Breast epithelium (tissue), 4 donors: ENCODE measurements at regions not wholly inside any gene's neighbourhood (a gene's known extent, or its start where the extent isn't known, plus 50 kb on each side); places are given as distances from the start of the nearest gene placed in this dataset.
"Not testable (repeated sequence)": the region's sequence is repeated elsewhere in the genome, so short reads cannot be mapped to it uniquely, and the experiment has no call there.

ENCODE experiments used
- DNase-seq, 2 donors: peaks; one replicate each; pipeline ENCODE4 v3.0.0-alpha.2; 2019; ENCODE audit warnings: low spot score in 2 of 2
- H3K27ac ChIP-seq, 2 donors: fragments of 200-600 bp; sonication (generic) in 1 of 2; one replicate each; pipeline ENCODE4 v1.5.1; 2016 to 2019; ENCODE audit warnings: mild to moderate bottlenecking in 1 of 2
- H3K27me3 ChIP-seq, 2 donors: fragments of 200-600 bp; sonication (generic) in 1 of 2; one replicate each; pipeline versions ENCODE4 v1.5.1 to v1.6.0; 2017 to 2019; ENCODE audit warnings: control low read depth in 1 of 2, mild to moderate bottlenecking in 1 of 2
- H3K36me3 ChIP-seq: fragments of 200-600 bp; one replicate; pipeline ENCODE4 v1.5.1; 2019
- H3K4me1 ChIP-seq, 2 donors: fragments of 200-600 bp; sonication (generic); one replicate each; pipeline ENCODE4 v1.5.1; 2016 to 2019; ENCODE audit warnings: control low read depth in 1 of 2
- H3K4me3 ChIP-seq, 3 donors: fragments of 200-600 bp; sonication (generic); 1 replicate in 2 of 3; 2 replicates in 1 of 3; pipeline ENCODE4 v1.5.1; 2016 to 2019; ENCODE audit warnings: mild to moderate bottlenecking in 3 of 3, moderate library complexity in 2 of 3
- H3K9me3 ChIP-seq, 2 donors: fragments of 200-600 bp; sonication (generic) in 1 of 2; one replicate each; pipeline ENCODE4 v1.5.1; 2016 to 2019; ENCODE audit warnings: control low read depth in 1 of 2
- CTCF ChIP-seq, 3 donors: fragments of 450-650 bp; IDR thresholded peaks; one replicate each; pipeline ENCODE4 v1.5.1; 2016 to 2017; ENCODE audit warnings: antibody characterized with exemption in 3 of 3, mild to moderate bottlenecking in 3 of 3, moderate library complexity in 3 of 3
- POLR2A ChIP-seq: fragments of 450-650 bp; IDR thresholded peaks from one replicate; pipeline ENCODE4 v1.6.1; 2016; ENCODE audit warnings: antibody characterized with exemption, mild to moderate bottlenecking, moderate library complexity
- POLR2AphosphoS5 ChIP-seq, 3 donors: sonication (generic); formaldehyde crosslinking; IDR thresholded peaks; one replicate each; pipeline ENCODE4 v1.6.1; 2017; ENCODE audit warnings: antibody characterized with exemption in 3 of 3
- intact Hi-C: fragments of 100-400 bp; cut with DNase I; formaldehyde crosslinking; loops from one replicate; pipeline ENCODE4 v1.15.1; 2023; ENCODE audit warnings: low total_unique reads

DNA sequence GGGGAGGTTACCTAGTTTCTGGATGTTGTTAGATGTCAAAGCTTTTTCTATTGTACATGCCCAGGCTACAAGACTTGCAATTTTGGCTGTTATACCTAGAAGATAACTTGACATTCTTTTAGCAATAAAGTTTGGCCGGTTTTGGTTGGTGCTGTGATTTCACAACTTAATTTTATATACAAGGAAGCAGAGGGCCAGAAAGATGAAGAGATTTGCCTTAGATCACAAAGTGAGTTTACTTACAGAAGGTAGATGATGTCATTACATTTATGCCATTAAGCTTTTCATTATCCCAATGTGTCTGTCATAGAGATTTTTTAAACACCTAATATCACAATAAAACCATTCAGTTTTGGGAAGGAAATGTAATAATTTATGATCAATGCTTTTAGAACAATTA, 698.7 kb upstream of the ANO3 start:
- DNase-seq: no peak
- Histone ChIP-seq H3K36me3 (no peaks in the 10 kb centered on the region), H3K27ac (no peak overlapping the region), H3K4me3 (no peak overlapping the region), H3K27me3 (no peaks in the 10 kb centered on the region), H3K9me3 (no peaks in the 10 kb centered on the region), H3K4me1 (no peaks in the 10 kb centered on the region)
- TF ChIP-seq POLR2A: no peak
- no peak for TF ChIP-seq CTCF (IDR thresholded peaks at IDR 0.05)
- no peak for TF ChIP-seq POLR2AphosphoS5 (IDR thresholded peaks at IDR 0.05)
- intact Hi-C loops: no loop called here

DNA sequence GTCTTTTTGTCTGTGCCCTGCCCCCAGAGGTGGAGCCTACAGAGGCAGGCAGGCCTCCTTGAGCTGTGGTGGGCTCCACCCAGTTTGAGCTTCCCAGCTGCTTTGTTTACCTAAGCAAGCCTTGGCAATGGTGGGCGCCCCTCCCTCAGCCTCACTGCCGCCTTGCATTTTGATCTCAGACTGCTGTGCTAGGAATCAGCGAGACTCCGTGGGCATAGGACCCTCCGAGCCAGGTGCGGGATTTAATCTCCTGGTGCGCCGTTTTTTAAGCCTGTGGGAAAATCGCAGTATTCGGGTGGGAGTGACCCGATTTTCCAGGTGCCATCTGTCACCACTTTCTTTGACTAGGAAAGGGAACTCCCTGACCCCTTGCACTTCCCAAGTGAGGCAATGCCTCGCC, 682.7 kb upstream of the ANO3 start:
- H3K9me3 ChIP-seq, H3K27me3 ChIP-seq, intact Hi-C loops, DNase-seq, H3K27ac ChIP-seq, H3K4me1 ChIP-seq, H3K4me3 ChIP-seq, H3K36me3 ChIP-seq: not testable (repeated sequence)

DNA sequence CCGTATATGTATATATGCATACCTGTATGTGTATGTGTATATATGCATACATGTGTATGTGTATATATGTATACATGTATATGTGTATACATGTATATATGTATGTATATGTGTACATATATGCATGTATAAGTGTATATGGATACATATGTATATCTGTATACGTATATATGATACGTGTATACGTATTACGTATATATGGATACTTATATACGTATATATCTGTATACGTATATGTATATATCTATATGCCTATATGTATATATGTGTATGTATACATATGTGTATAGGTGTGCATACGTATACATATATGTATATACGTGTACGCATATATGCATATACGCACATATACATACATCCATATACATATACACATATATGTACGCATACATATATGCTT, 681.6 kb upstream of the ANO3 start:
- TF ChIP-seq POLR2AphosphoS5 (IDR thresholded peaks at IDR 0.05) (no peak), POLR2A (no peak), CTCF (IDR thresholded peaks at IDR 0.05) (no peak)
- H3K4me1 ChIP-seq: no peaks in the 10 kb centered on the region
- H3K4me3 ChIP-seq: no peak overlapping the region
- intact Hi-C loops: no loop called here
- no peaks in the 10 kb centered on the region for H3K27me3 ChIP-seq
- H3K36me3 ChIP-seq: no peaks in the 10 kb centered on the region
- DNase-seq: no peak
- H3K27ac ChIP-seq: no peak overlapping the region
- H3K9me3 ChIP-seq: no peaks in the 10 kb centered on the region

- Histone ChIP-seq H3K4me3 (no peak overlapping the region), H3K27ac (no peak overlapping the region), H3K4me1 (no peaks in the 10 kb centered on the region), H3K36me3 (no peaks in the 10 kb centered on the region), H3K27me3 (no peaks in the 10 kb centered on the region), H3K9me3 (no peaks in the 10 kb centered on the region)
- TF ChIP-seq POLR2AphosphoS5 (IDR thresholded peaks at IDR 0.05) (no peak), POLR2A (no peak), CTCF (IDR thresholded peaks at IDR 0.05) (no peak)
- no peak for DNase-seq
- intact Hi-C loops: no loop called here
Measured at GRCh38 chr11:25655636-25656035, 676.3 kb upstream of the ANO3 start.

DNA sequence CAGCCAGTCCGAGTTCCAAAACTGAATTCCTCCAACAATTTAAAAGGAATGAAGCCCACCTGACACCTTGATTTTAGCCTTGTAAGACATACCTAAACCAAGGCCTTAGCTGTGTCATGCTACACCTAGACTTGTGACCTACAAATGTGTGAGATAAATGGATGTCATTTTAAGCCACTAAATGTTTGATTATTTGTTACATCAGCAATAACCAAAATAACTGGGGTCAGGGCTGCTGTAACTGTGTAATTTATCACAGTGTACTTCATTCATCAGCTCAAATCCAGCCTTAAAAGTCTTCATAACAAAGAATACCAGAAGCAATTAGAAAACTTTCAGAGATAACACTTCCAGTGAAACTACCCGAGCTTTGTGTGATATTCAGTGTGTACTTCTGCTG, 673.0 kb upstream of the ANO3 start:
- no peak overlapping the region for H3K27ac ChIP-seq
- DNase-seq: no peak
- no peaks in the 10 kb centered on the region for H3K9me3 ChIP-seq
- no peak overlapping the region for H3K4me3 ChIP-seq
- no peaks in the 10 kb centered on the region for H3K4me1 ChIP-seq
- TF ChIP-seq POLR2AphosphoS5 (IDR thresholded peaks at IDR 0.05): no peak
- TF ChIP-seq CTCF (IDR thresholded peaks at IDR 0.05): no peak
- TF ChIP-seq POLR2A: no peak
- H3K36me3 ChIP-seq: no peaks in the 10 kb centered on the region
- intact Hi-C loops: no loop called here
- H3K27me3 ChIP-seq: no peaks in the 10 kb centered on the region

DNA sequence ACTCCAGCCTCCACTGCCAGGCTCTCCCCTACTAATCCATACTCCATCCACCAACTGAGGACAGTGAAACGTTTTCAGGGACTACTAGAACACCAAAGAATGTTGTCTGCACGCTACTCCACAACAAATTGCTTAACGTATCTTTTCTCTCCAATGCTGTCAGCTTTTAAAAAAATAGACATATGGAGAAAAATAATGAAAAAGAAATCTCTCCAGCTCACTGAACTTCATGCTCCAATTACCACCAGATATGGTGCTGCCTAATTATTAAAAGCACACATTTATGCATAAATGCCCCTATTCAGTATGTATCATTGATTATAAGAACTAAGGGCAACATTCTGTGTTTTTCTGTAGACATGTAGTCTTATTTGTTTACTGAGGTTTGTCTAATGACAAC, 672.2 kb upstream of the ANO3 start:
- no peak for TF ChIP-seq POLR2AphosphoS5 (IDR thresholded peaks at IDR 0.05)
- no peak for TF ChIP-seq CTCF (IDR thresholded peaks at IDR 0.05)
- no peak for TF ChIP-seq POLR2A
- no peak overlapping the region for H3K27ac ChIP-seq
- DNase-seq: no peak
- no peak overlapping the region for H3K4me3 ChIP-seq
- intact Hi-C loops: no loop called here
- no peaks in the 10 kb centered on the region for H3K36me3 ChIP-seq
- no peaks in the 10 kb centered on the region for H3K4me1 ChIP-seq
- H3K27me3 ChIP-seq: no peaks in the 10 kb centered on the region
- H3K9me3 ChIP-seq: no peaks in the 10 kb centered on the region
